ENCODE measurements at regions not wholly inside any gene's neighbourhood (a gene's known extent, or its start where the extent isn't known, plus 50 kb on each side); places are given as distances from the start of the nearest gene placed in this dataset.
"Not testable (repeated sequence)": the region's sequence is repeated elsewhere in the genome, so short reads cannot be mapped to it uniquely, and the experiment has no call there.

GRCh38 chr6:74507649-74508048, 698.2 kb downstream of the COL12A1 start:
- Mint-ChIP-seq H3K4me1 (no peaks in the 10 kb centered on the region), H3K27me3 (no peaks in the 10 kb centered on the region), H3K4me3 (no peak overlapping the region), H3K36me3 (ENCODE audit: low read depth) (no peaks in the 10 kb centered on the region), H3K9me3 (peaks cover 15% of the 10 kb centered on the region), H3K27ac (no peak overlapping the region)
- CTCF ChIA-PET: no interaction called here
- no peak for DNase-seq
- POLR2A ChIA-PET: no interaction called here

DNA sequence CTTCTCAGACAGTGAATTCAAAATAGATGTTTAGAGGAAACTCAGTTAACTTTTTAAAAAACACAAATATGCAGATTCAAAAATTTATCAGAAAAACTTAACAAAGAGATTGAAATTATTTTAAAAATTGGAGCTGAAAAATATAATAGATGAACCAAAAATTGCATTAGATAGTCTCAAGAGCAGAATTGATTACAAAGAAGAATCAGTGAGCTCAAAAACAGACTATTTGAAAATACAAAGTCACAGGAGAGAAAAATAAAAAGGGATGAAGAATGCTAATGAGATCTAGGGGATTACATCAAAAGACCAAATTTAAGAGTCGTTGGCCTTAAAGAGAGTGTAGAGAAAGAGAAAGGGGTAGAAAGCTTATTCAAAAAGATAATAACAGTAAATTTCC, 700.5 kb downstream of the COL12A1 start:
- Mint-ChIP-seq H3K4me1 (no peaks in the 10 kb centered on the region), H3K36me3 (ENCODE audit: low read depth) (no peaks in the 10 kb centered on the region), H3K27me3 (no peaks in the 10 kb centered on the region), H3K9me3 (peaks cover 18% of the 10 kb centered on the region), H3K4me3 (no peak overlapping the region), H3K27ac (no peak overlapping the region)
- no peak for DNase-seq
- ChIA-PET POLR2A (no interaction called here), CTCF (no interaction called here)

DNA sequence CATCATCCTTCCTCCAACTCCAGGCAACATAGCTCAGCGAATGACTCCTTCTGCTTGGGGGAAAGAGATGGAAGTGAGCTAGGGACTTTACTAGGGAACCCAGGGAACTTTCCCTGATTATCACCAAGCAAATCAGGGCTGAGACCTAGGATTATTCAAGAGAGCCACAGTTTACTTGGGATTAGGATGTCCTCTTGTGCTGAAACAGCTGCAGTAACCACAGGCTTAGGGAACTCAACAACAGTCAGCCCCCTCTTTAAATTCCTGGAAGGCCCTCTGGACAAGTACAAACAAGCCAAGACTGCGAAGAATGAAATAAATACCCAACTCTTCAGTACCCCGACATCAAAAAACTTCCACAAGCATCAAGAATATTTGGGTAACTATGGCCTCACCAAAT, 700.9 kb downstream of the COL12A1 start:
- ChIA-PET POLR2A (no interaction called here), CTCF (no interaction called here)
- no peak overlapping the region for H3K4me3 Mint-ChIP-seq
- no peaks in the 10 kb centered on the region for H3K4me1 Mint-ChIP-seq
- no peak for DNase-seq
- no peak overlapping the region for H3K27ac Mint-ChIP-seq
- no peaks in the 10 kb centered on the region for H3K36me3 Mint-ChIP-seq (ENCODE audit: low read depth)
- peaks cover 18% of the 10 kb centered on the region for H3K9me3 Mint-ChIP-seq
- H3K27me3 Mint-ChIP-seq: no peaks in the 10 kb centered on the region

DNA sequence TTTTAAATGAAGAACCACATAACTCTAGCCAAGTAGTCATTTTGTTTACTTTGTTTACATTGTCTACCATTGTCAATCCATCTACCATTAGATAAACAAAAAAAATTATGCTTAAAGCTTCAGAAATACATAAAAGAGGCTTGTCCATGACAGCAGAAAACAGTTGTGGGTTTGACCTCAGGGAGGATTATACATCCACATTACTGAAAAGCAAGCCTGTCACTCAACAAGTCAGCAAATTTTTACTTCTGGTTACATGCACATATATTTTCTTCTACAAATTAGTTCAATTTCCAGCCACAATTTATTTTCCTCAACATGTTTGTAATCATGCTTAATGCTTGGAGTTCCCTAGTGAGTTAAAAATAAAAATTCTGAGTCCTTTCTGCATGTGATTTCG, 713.3 kb downstream of the COL12A1 start:
- H3K36me3 Mint-ChIP-seq (ENCODE audit: low read depth): no peaks in the 10 kb centered on the region
- no peak overlapping the region for H3K4me3 Mint-ChIP-seq
- ChIA-PET CTCF (no interaction called here), POLR2A (no interaction called here)
- no peak overlapping the region for H3K27ac Mint-ChIP-seq
- no peaks in the 10 kb centered on the region for H3K9me3 Mint-ChIP-seq
- no peaks in the 10 kb centered on the region for H3K4me1 Mint-ChIP-seq
- no peaks in the 10 kb centered on the region for H3K27me3 Mint-ChIP-seq
- DNase-seq: no peak

DNA sequence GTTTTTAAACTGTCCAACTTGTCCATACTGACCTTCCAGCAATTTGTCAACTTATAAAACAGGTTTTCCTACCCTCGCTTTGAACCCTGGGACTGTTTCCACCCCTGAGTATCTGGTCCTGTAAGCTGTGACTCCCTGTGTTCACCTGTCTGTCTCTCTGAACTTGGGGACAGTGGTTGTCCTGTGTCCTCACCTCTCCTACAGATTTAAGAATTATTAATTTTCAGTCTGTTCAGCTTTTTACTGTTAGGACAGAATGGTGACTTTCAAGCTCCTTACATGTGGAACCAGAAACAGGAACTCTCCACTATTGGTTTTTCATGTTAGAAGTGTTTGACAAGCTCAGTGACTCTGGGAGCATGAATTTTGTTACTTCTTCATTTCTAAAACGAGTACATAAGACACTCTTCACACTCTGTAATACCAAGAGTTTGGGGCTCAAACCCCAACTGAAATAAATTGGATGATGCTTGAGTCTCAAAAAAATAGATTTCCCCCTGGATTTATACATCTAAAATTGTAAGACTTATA, 713.9 kb downstream of the COL12A1 start:
- CTCF ChIA-PET: no interaction called here
- Mint-ChIP-seq H3K27ac (no peak overlapping the region), H3K9me3 (no peaks in the 10 kb centered on the region), H3K4me1 (no peaks in the 10 kb centered on the region), H3K36me3 (ENCODE audit: low read depth) (no peaks in the 10 kb centered on the region), H3K4me3 (no peak overlapping the region), H3K27me3 (no peaks in the 10 kb centered on the region)
- no peak for DNase-seq
- POLR2A ChIA-PET: no interaction called here

GRCh38 chr6:74488726-74489125, 717.1 kb downstream of the COL12A1 start:
- DNase-seq; H3K36me3 Mint-ChIP-seq (ENCODE audit: low read depth); CTCF ChIA-PET; H3K27me3 Mint-ChIP-seq; H3K4me1 Mint-ChIP-seq; H3K9me3 Mint-ChIP-seq; H3K4me3 Mint-ChIP-seq; H3K27ac Mint-ChIP-seq; POLR2A ChIA-PET: not testable (repeated sequence)

- Mint-ChIP-seq H3K9me3 (peaks cover 8% of the 10 kb centered on the region), H3K27me3 (no peaks in the 10 kb centered on the region), H3K27ac (no peak overlapping the region), H3K36me3 (ENCODE audit: low read depth) (no peaks in the 10 kb centered on the region), H3K4me1 (no peaks in the 10 kb centered on the region), H3K4me3 (no peak overlapping the region)
- ChIA-PET CTCF (no interaction called here), POLR2A (no interaction called here)
- no peak for DNase-seq
Observed at GRCh38 chr6:74482180-74482579, 723.7 kb downstream of the COL12A1 start.

DNA sequence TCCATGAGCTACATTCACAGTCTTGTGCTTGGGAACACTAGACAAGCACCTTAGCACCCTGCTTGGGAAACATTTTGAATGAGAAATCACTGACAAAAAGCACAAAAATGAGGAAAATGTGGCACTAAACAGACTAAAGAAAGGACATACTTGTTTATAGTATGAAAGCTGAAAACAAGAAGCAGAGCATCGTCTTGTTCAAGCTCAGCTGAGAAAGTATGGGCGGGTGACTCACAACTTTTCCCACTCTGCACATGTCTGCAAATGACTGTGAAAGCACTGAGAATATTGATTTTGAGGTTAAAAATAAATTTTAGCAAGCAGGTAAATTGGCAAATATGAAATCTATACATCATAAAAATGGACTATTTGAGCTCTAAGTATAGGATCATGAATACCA, 725.3 kb downstream of the COL12A1 start:
- ChIA-PET POLR2A (no interaction called here), CTCF (no interaction called here)
- no peak overlapping the region for H3K27ac Mint-ChIP-seq
- peaks cover 6% of the 10 kb centered on the region for H3K9me3 Mint-ChIP-seq
- no peaks in the 10 kb centered on the region for H3K4me1 Mint-ChIP-seq
- no peak overlapping the region for H3K4me3 Mint-ChIP-seq
- no peaks in the 10 kb centered on the region for H3K36me3 Mint-ChIP-seq (ENCODE audit: low read depth)
- DNase-seq: no peak
- no peaks in the 10 kb centered on the region for H3K27me3 Mint-ChIP-seq

GRCh38 chr6:74479960-74480359, 725.9 kb downstream of the COL12A1 start:
- ChIA-PET POLR2A (no interaction called here), CTCF (no interaction called here)
- Mint-ChIP-seq H3K4me1 (no peaks in the 10 kb centered on the region), H3K36me3 (ENCODE audit: low read depth) (no peaks in the 10 kb centered on the region), H3K4me3 (no peak overlapping the region), H3K27ac (no peak overlapping the region), H3K9me3 (peaks cover 4% of the 10 kb centered on the region), H3K27me3 (no peaks in the 10 kb centered on the region)
- no peak for DNase-seq

DNA sequence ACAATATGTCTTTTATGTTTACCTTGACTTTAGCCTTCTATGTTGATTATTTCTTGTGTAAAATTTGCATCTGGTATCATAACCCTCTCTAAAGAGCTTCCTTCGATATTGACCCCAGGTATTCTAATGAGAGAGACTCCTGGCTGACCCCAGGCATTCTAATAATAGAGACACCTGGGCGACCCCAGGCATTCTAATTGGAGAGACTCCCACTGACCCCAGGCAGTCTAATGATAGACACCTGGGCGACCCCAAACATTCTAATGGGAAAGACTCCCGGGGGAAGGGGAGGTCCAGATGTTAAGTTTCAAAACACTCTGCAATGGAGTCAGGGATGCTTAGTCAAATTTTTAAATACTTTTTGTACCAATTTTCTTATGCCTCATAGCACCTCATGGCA, 726.4 kb downstream of the COL12A1 start:
- H3K27ac Mint-ChIP-seq: no peak overlapping the region
- ChIA-PET POLR2A (no interaction called here), CTCF (no interaction called here)
- H3K4me3 Mint-ChIP-seq: no peak overlapping the region
- peaks cover 4% of the 10 kb centered on the region for H3K9me3 Mint-ChIP-seq
- H3K4me1 Mint-ChIP-seq: no peaks in the 10 kb centered on the region
- H3K27me3 Mint-ChIP-seq: no peaks in the 10 kb centered on the region
- no peaks in the 10 kb centered on the region for H3K36me3 Mint-ChIP-seq (ENCODE audit: low read depth)
- DNase-seq: no peak

GRCh38 chr6:74474046-74474445, 731.8 kb downstream of the COL12A1 start:
- H3K4me3 Mint-ChIP-seq, POLR2A ChIA-PET, H3K9me3 Mint-ChIP-seq: not testable (repeated sequence)

GRCh38 chr6:74468552-74468951, 737.3 kb downstream of the COL12A1 start:
- H3K36me3 Mint-ChIP-seq (ENCODE audit: low read depth); H3K4me3 Mint-ChIP-seq; CTCF ChIA-PET; H3K4me1 Mint-ChIP-seq; H3K27ac Mint-ChIP-seq; DNase-seq; H3K27me3 Mint-ChIP-seq; POLR2A ChIA-PET: not testable (repeated sequence)
- peaks cover 12% of the 10 kb centered on the region for H3K9me3 Mint-ChIP-seq

More at GRCh38 chr6:74474046-74474445, 731.8 kb downstream of the COL12A1 start:
- H3K27me3 Mint-ChIP-seq; H3K27ac Mint-ChIP-seq; H3K4me1 Mint-ChIP-seq; DNase-seq; CTCF ChIA-PET; H3K36me3 Mint-ChIP-seq (ENCODE audit: low read depth): not testable (repeated sequence)

GRCh38 chr6:74467533-74468215, 738.2 kb downstream of the COL12A1 start:
- Mint-ChIP-seq H3K9me3 (peaks cover 16% of the 10 kb centered on the region), H3K36me3 (ENCODE audit: low read depth) (no peaks in the 10 kb centered on the region), H3K27ac (no peak overlapping the region), H3K27me3 (no peaks in the 10 kb centered on the region), H3K4me1 (no peaks in the 10 kb centered on the region), H3K4me3 (no peak overlapping the region)
- CTCF ChIA-PET: no interaction called here
- POLR2A ChIA-PET: no interaction called here
- DNase-seq: no peak

GRCh38 chr6:74466572-74466971, 739.3 kb downstream of the COL12A1 start:
- no peaks in the 10 kb centered on the region for H3K4me1 Mint-ChIP-seq
- CTCF ChIA-PET: no interaction called here

More at GRCh38 chr6:74466572-74466971, 739.3 kb downstream of the COL12A1 start:
- Mint-ChIP-seq H3K4me3 (no peak overlapping the region), H3K9me3 (peaks cover 16% of the 10 kb centered on the region), H3K36me3 (ENCODE audit: low read depth) (no peaks in the 10 kb centered on the region), H3K27me3 (no peaks in the 10 kb centered on the region), H3K27ac (no peak overlapping the region)
- POLR2A ChIA-PET: no interaction called here
- DNase-seq: no peak

All from activated CD4-positive, alpha-beta memory T cell treated with anti-CD3 and anti-CD28 coated beads, Interleukin-2, amount 10 ng/mL, durations not matched to agents 7 days and 5 days (primary cell).